HEK293 (cell line): ENCODE measurements at regions not wholly inside any gene's neighbourhood (a gene's known extent, or its start where the extent isn't known, plus 50 kb on each side); places are given as distances from the start of the nearest gene placed in this dataset.

Experiments
- CTCF ChIA-PET: fragments of 350-600 bp; formaldehyde crosslinking; extraction: SDS; loops from one replicate; lab custom pipeline; 2021; ENCODE audit warnings: antibody characterized with exemption; lab: Yijun Ruan, JAX
- POLR2A ChIA-PET: fragments of 300-600 bp; formaldehyde crosslinking; extraction: SDS; loops from one replicate; lab custom pipeline; 2020; ENCODE audit warnings: antibody characterized with exemption, inconsistent platforms; lab: Yijun Ruan, JAX
- H3K27ac ChIP-seq: fragments of 200-500 bp; sonication (Bioruptor generic); 2 replicates; pipeline ENCODE4 v1.5.1; 2014; ENCODE audit warnings: low read depth, low read length, control low read depth, inconsistent platforms; ENCODE audit errors: extremely low read depth
- H3K36me3 ChIP-seq, 2 experiments: fragments of 200-500 bp in 1 of 2; sonication (Bioruptor generic) in 1 of 2; 1 replicate in 1 of 2; 2 replicates in 1 of 2; pipeline ENCODE4 v1.5.1; 2014 to 2017; ENCODE audit warnings: inconsistent platforms in 2 of 2, low read length in 2 of 2; ENCODE audit not compliant: control insufficient read depth in 2 of 2, insufficient read depth in 1 of 2
- H3K4me1 ChIP-seq: fragments of 200-500 bp; sonication (Bioruptor generic); 2 replicates; pipeline ENCODE4 v1.5.1; 2014; ENCODE audit warnings: mild to moderate bottlenecking, low read length, inconsistent platforms; ENCODE audit not compliant: control insufficient read depth, insufficient read depth
- H3K4me3 ChIP-seq: 2 replicates; pipeline ENCODE4 v1.5.1; 2011; ENCODE audit warnings: low read depth, mild to moderate bottlenecking, control low read depth, low read length, moderate library complexity
- H3K9me3 ChIP-seq: fragments of 200-500 bp; sonication (Bioruptor generic); 2 replicates; pipeline ENCODE4 v1.5.1; 2014; ENCODE audit warnings: low read depth, low read length, inconsistent platforms; ENCODE audit not compliant: control insufficient read depth, insufficient read depth
- EGR2 ChIP-seq: fragments of 450-650 bp; formaldehyde crosslinking; IDR thresholded peaks from 2 replicates; pipeline ENCODE4 v1.5.1; 2016; ENCODE audit warnings: low read depth, missing biosample characterization, missing genetic modification characterization
- GFI1B ChIP-seq: fragments of 450-650 bp; formaldehyde crosslinking; IDR thresholded peaks from 2 replicates; pipeline ENCODE4 v1.5.1; 2016; ENCODE audit warnings: missing biosample characterization, missing genetic modification characterization
- HOXA7 ChIP-seq: sonication (generic); formaldehyde crosslinking; IDR thresholded peaks from 2 replicates; pipeline ENCODE4 v1.8.1; 2022; ENCODE audit warnings: missing genetic modification reagents, borderline replicate concordance
- HOXC10 ChIP-seq: sonication (generic); formaldehyde crosslinking; IDR thresholded peaks from 2 replicates; pipeline ENCODE4 v1.8.1; 2023; ENCODE audit warnings: mild to moderate bottlenecking, missing genetic modification reagents
- KLF8 ChIP-seq: fragments of 450-650 bp; formaldehyde crosslinking; IDR thresholded peaks from 2 replicates; pipeline ENCODE4 v1.5.1; 2016; ENCODE audit warnings: missing biosample characterization, missing genetic modification characterization
- MZF1 ChIP-seq: fragments of 450-650 bp; formaldehyde crosslinking; IDR thresholded peaks from 2 replicates; pipeline ENCODE4 v1.5.1; 2017; ENCODE audit warnings: missing biosample characterization, missing genetic modification characterization, borderline replicate concordance
- SCRT2 ChIP-seq: fragments of 450-650 bp; formaldehyde crosslinking; IDR thresholded peaks from 2 replicates; pipeline ENCODE4 v1.5.1; 2016; ENCODE audit warnings: missing biosample characterization, missing genetic modification characterization
- SP3 ChIP-seq: fragments of 450-650 bp; formaldehyde crosslinking; IDR thresholded peaks from 2 replicates; pipeline ENCODE4 v1.5.1; 2016; ENCODE audit warnings: missing biosample characterization, missing genetic modification characterization
- TRIM28 ChIP-seq: IDR thresholded peaks from 2 replicates; pipeline ENCODE4 v1.6.1; 2011; ENCODE audit warnings: low read length, control low read depth, borderline replicate concordance
- YY1 ChIP-seq: fragments of 450-650 bp; formaldehyde crosslinking; IDR thresholded peaks from 2 replicates; pipeline ENCODE4 v1.5.1; 2018; ENCODE audit warnings: missing biosample characterization, missing genetic modification characterization
- ZBTB7A ChIP-seq: fragments of 450-650 bp; formaldehyde crosslinking; IDR thresholded peaks from 2 replicates; pipeline ENCODE4 v1.5.1; 2016; ENCODE audit warnings: low read depth, missing biosample characterization, missing genetic modification characterization
- ZBTB8A ChIP-seq: fragments of 450-650 bp; formaldehyde crosslinking; IDR thresholded peaks from 2 replicates; pipeline ENCODE4 v1.5.1; 2016; ENCODE audit warnings: missing biosample characterization, missing genetic modification characterization
- ZNF138 ChIP-seq: fragments of 450-650 bp; formaldehyde crosslinking; IDR thresholded peaks from 2 replicates; pipeline ENCODE4 v1.5.1; 2016; ENCODE audit warnings: missing biosample characterization, missing genetic modification characterization, borderline replicate concordance
- ZNF140 ChIP-seq: fragments of 450-650 bp; formaldehyde crosslinking; IDR thresholded peaks from 2 replicates; pipeline ENCODE4 v1.5.1; 2016; ENCODE audit warnings: missing biosample characterization, missing genetic modification characterization
- ZNF23 ChIP-seq: fragments of 450-650 bp; formaldehyde crosslinking; IDR thresholded peaks from 2 replicates; pipeline ENCODE4 v1.5.1; 2016; ENCODE audit warnings: missing biosample characterization, missing genetic modification characterization, borderline replicate concordance
- ZNF292 ChIP-seq: fragments of 450-650 bp; formaldehyde crosslinking; IDR thresholded peaks from 2 replicates; pipeline ENCODE4 v1.5.1; 2016; ENCODE audit warnings: low read depth, missing biosample characterization, missing genetic modification characterization, borderline replicate concordance
- ZNF324 ChIP-seq: fragments of 450-650 bp; formaldehyde crosslinking; IDR thresholded peaks from 2 replicates; pipeline ENCODE4 v1.5.1; 2016; ENCODE audit warnings: missing biosample characterization, missing genetic modification characterization
- ZNF350 ChIP-seq: fragments of 450-650 bp; formaldehyde crosslinking; IDR thresholded peaks from 2 replicates; pipeline ENCODE4 v1.5.0; 2017; ENCODE audit warnings: missing biosample characterization, mild to moderate bottlenecking, missing genetic modification characterization
- ZNF501 ChIP-seq: fragments of 450-650 bp; formaldehyde crosslinking; IDR thresholded peaks from 2 replicates; pipeline ENCODE4 v1.5.1; 2016; ENCODE audit warnings: missing biosample characterization, missing genetic modification characterization
- ZNF549 ChIP-seq: fragments of 450-650 bp; IDR thresholded peaks from 2 replicates; pipeline ENCODE4 v1.5.1; 2018; ENCODE audit warnings: missing biosample characterization, missing genetic modification characterization, mild to moderate bottlenecking, inconsistent platforms, moderate library complexity
- ZNF555 ChIP-seq: fragments of 450-650 bp; formaldehyde crosslinking; conservative IDR thresholded peaks from 2 replicates; pipeline ENCODE4 v1.5.1; 2017; ENCODE audit warnings: missing biosample characterization, mild to moderate bottlenecking, missing genetic modification characterization, inconsistent platforms
- ZNF624 ChIP-seq: fragments of 450-650 bp; formaldehyde crosslinking; IDR thresholded peaks from 2 replicates; pipeline ENCODE4 v1.5.1; 2017; ENCODE audit warnings: missing biosample characterization, missing genetic modification characterization
- ZNF768 ChIP-seq: fragments of 450-650 bp; formaldehyde crosslinking; IDR thresholded peaks from 2 replicates; pipeline ENCODE4 v1.5.1; 2018; ENCODE audit warnings: missing biosample characterization, mild to moderate bottlenecking, missing genetic modification characterization
- ZNF776 ChIP-seq: fragments of 450-650 bp; formaldehyde crosslinking; IDR thresholded peaks from 2 replicates; pipeline ENCODE4 v1.5.0; 2017; ENCODE audit warnings: missing biosample characterization, missing genetic modification characterization, borderline replicate concordance
- ZNF791 ChIP-seq: fragments of 450-650 bp; formaldehyde crosslinking; IDR thresholded peaks from 2 replicates; pipeline ENCODE4 v1.5.1; 2016; ENCODE audit warnings: missing biosample characterization, missing genetic modification characterization
- ZSCAN30 ChIP-seq: fragments of 450-650 bp; IDR thresholded peaks from 2 replicates; pipeline ENCODE4 v1.5.1; 2018; ENCODE audit warnings: missing biosample characterization, mild to moderate bottlenecking, missing genetic modification characterization, moderate library complexity
- ZXDB ChIP-seq: fragments of 450-650 bp; formaldehyde crosslinking; IDR thresholded peaks from 2 replicates; pipeline ENCODE4 v1.5.1; 2016; ENCODE audit warnings: missing biosample characterization, missing genetic modification characterization
- TF ChIP-seq, protein P1 (sequence below): fragments of 450-650 bp; formaldehyde crosslinking; IDR thresholded peaks from 2 replicates; pipeline ENCODE4 v1.5.1; 2016; ENCODE audit warnings: missing biosample characterization, missing genetic modification characterization
- TF ChIP-seq, protein P2 (sequence below): fragments of 450-650 bp; formaldehyde crosslinking; IDR thresholded peaks from 2 replicates; pipeline ENCODE4 v1.5.1; 2016; ENCODE audit warnings: missing biosample characterization, missing genetic modification characterization

DNA sequence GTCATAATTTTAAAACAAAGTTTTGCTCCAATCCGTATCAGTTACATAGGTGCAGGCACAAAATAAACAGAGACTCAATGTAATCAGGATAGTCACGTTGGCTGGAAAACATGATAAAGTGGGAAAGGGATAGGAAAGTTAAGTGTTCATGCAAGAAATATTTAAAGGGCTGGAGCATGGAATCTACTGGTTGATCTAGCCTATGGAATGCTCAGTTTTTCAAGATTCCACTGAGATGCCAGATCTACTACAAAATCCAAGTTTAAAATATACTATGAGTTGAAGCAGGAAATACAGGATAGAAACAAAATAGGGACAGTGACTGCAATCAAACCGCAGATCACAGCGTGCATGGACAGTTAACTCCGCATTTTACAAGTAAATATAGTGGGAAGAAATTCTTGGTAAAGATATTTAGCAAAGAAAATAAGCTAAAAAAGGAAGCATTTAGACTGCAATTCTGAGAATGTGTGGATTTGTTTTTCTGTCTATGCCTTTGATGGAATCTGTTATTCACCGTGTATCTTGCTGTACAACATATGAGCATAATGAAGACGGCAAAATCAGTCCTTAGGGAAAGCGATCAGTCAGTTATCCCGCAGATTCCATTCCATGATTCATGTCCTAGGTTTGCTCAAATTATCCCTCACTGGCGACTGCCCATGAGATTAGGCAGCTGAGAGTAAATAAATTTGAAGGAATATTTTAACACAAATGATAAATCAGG lies 1044.3 kb downstream of the FLRT2 start:
- ChIA-PET POLR2A (no interaction called here), CTCF (no interaction called here)
- H3K9me3 ChIP-seq = no peaks in the 10 kb centered on the region
- H3K27ac ChIP-seq = no peak overlapping the region
- H3K36me3 ChIP-seq = no peaks in the 10 kb centered on the region
- TF ChIP-seq KLF8 (tag by site-specific recombination) (no peak), MZF1 (tag by site-specific recombination) (no peak), SP3 (tag by site-specific recombination) (no peak), SCRT2 (tag by site-specific recombination) (no peak), TRIM28 (no peak), ZNF324 (tag by site-specific recombination) (no peak), ZNF23 (tag by site-specific recombination) (no peak), YY1 (tag by site-specific recombination) (no peak), ZNF555 (no peak)
- TF ChIP-seq, all 188 proteins: peak for 0
- no peaks in the 10 kb centered on the region for H3K4me1 ChIP-seq
- no peak overlapping the region for H3K4me3 ChIP-seq

DNA sequence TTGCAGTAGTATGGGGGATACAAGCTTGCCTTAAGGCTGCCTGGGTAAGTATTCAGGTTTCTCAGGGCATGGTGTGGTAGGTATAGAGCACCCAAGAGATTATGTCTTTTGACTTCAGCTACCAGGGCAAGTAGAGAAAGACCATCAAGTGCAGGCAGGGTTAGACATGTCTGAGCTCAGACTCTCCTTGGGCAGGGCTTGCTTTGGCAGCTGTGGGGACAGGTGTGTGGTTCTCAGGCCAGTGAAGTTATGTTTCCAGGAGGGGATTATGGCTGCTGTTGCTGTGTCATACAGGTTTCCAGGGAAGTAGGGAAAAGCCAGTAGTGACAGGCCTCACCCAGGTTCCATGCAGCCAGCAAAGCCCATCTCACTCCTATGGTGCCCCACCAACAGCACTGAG lies 1040.4 kb downstream of the FLRT2 start:
- POLR2A ChIA-PET = no interaction called here
- Histone ChIP-seq H3K9me3 (no peaks in the 10 kb centered on the region), H3K36me3 (no peaks in the 10 kb centered on the region), H3K4me1 (no peaks in the 10 kb centered on the region), H3K27ac (no peak overlapping the region)
- TF ChIP-seq ZNF768 (no peak), ZNF350 (tag by site-specific recombination) (no peak), ZBTB7A (no peak), ZNF624 (no peak), EGR2 (tag by site-specific recombination) (no peak), SP3 (tag by site-specific recombination) (no peak), GFI1B (no peak), HOXC10 (CRISPR knock-in tag) (no peak), ZSCAN30 (tag by site-specific recombination) (no peak)
- TF ChIP-seq, protein P1, sequence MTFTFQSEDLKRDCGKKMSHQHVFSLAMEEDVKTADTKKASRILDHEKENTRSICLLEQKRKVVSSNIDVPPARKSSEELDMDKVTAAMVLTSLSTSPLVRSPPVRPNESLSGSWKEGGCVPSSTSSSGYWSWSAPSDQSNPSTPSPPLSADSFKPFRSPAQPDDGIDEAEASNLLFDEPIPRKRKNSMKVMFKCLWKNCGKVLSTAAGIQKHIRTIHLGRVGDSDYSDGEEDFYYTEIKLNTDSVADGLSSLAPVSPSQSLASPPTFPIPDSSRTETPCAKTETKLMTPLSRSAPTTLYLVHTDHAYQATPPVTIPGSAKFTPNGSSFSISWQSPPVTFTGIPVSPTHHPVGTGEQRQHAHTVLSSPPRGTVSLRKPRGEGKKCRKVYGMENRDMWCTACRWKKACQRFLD = no peak
- TF ChIP-seq, all 188 proteins: peak for 0
- CTCF ChIA-PET = no interaction called here
- no peak overlapping the region for H3K4me3 ChIP-seq

DNA sequence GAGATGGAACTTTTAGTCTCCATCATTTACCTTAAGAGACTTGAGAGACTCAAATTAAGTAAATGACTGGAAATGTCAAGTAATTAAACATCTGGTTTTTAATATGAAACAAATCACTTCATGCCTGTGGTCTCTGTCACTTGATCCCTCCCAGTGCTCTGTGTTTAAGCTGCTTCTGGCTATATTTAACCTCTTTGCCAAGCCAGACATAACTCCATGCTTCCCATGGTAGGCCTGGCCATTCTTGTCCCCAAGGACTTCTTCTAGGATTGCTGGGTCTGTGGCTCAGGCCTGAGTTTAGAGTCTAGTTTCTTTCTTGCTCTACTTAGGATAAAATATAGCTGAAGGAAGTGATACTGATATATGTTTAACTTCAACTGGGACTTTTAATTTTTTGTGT lies 1013.6 kb downstream of the FLRT2 start:
- no peaks in the 10 kb centered on the region for H3K36me3 ChIP-seq
- H3K4me1 ChIP-seq = no peaks in the 10 kb centered on the region
- H3K4me3 ChIP-seq = no peak overlapping the region
- H3K9me3 ChIP-seq = no peaks in the 10 kb centered on the region
- ChIA-PET CTCF (no interaction called here), POLR2A (no interaction called here)
- H3K27ac ChIP-seq = no peak overlapping the region
- TF ChIP-seq ZNF791 (tag by site-specific recombination) = no peak
- no peak for TF ChIP-seq ZSCAN30 (tag by site-specific recombination)
- no peak for TF ChIP-seq ZNF138 (tag by site-specific recombination)
- no peak for TF ChIP-seq ZNF501 (tag by site-specific recombination)
- TF ChIP-seq HOXA7 (CRISPR knock-in tag) = no peak
- TF ChIP-seq ZNF292 (tag by site-specific recombination) = no peak
- TF ChIP-seq, protein P2, sequence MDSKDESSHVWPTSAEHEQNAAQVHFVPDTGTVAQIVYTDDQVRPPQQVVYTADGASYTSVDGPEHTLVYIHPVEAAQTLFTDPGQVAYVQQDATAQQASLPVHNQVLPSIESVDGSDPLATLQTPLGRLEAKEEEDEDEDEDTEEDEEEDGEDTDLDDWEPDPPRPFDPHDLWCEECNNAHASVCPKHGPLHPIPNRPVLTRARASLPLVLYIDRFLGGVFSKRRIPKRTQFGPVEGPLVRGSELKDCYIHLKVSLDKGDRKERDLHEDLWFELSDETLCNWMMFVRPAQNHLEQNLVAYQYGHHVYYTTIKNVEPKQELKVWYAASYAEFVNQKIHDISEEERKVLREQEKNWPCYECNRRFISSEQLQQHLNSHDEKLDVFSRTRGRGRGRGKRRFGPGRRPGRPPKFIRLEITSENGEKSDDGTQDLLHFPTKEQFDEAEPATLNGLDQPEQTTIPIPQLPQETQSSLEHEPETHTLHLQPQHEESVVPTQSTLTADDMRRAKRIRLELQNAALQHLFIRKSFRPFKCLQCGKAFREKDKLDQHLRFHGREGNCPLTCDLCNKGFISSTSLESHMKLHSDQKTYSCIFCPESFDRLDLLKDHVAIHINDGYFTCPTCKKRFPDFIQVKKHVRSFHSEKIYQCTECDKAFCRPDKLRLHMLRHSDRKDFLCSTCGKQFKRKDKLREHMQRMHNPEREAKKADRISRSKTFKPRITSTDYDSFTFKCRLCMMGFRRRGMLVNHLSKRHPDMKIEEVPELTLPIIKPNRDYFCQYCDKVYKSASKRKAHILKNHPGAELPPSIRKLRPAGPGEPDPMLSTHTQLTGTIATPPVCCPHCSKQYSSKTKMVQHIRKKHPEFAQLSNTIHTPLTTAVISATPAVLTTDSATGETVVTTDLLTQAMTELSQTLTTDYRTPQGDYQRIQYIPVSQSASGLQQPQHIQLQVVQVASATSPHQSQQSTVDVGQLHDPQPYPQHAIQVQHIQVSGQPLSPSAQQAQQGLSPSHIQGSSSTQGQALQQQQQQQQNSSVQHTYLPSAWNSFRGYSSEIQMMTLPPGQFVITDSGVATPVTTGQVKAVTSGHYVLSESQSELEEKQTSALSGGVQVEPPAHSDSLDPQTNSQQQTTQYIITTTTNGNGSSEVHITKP (tag by site-specific recombination) = no peak
- no peak for TF ChIP-seq ZNF140 (tag by site-specific recombination)
- no peak for TF ChIP-seq ZNF549
- TF ChIP-seq ZNF776 = no peak
- no peak for TF ChIP-seq ZBTB8A (tag by site-specific recombination)
- no peak for TF ChIP-seq ZXDB
- no peak for TF ChIP-seq EGR2 (tag by site-specific recombination)
